ENCODE measurements at regions not wholly inside any gene's neighbourhood (a gene's known extent, or its start where the extent isn't known, plus 50 kb on each side); places are given as distances from the start of the nearest gene placed in this dataset.

GRCh38 chr13:32941368-32941767, 74.9 kb upstream of the KL start:
- TF ChIP-seq, protein P1, sequence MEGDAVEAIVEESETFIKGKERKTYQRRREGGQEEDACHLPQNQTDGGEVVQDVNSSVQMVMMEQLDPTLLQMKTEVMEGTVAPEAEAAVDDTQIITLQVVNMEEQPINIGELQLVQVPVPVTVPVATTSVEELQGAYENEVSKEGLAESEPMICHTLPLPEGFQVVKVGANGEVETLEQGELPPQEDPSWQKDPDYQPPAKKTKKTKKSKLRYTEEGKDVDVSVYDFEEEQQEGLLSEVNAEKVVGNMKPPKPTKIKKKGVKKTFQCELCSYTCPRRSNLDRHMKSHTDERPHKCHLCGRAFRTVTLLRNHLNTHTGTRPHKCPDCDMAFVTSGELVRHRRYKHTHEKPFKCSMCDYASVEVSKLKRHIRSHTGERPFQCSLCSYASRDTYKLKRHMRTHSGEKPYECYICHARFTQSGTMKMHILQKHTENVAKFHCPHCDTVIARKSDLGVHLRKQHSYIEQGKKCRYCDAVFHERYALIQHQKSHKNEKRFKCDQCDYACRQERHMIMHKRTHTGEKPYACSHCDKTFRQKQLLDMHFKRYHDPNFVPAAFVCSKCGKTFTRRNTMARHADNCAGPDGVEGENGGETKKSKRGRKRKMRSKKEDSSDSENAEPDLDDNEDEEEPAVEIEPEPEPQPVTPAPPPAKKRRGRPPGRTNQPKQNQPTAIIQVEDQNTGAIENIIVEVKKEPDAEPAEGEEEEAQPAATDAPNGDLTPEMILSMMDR (conservative IDR thresholded peaks at IDR 0.05): no peak
- TF ChIP-seq EZH2 (IDR thresholded peaks at IDR 0.05; ENCODE audit: low read depth): no peak
